GM12875 (cell line): ENCODE measurements at regions not wholly inside any gene's neighbourhood (a gene's known extent, or its start where the extent isn't known, plus 50 kb on each side); places are given as distances from the start of the nearest gene placed in this dataset.
"Not testable (repeated sequence)": the region's sequence is repeated elsewhere in the genome, so short reads cannot be mapped to it uniquely, and the experiment has no call there.

Source experiments
- H3K4me3 ChIP-seq: one replicate; pipeline ENCODE4 v1.5.1; 2011; ENCODE audit warnings: low read depth, low read length, control low read depth
- CTCF ChIP-seq: IDR thresholded peaks from 2 replicates; pipeline ENCODE4 v1.5.1; 2011; ENCODE audit warnings: low read depth, mild to moderate bottlenecking, control low read depth, inconsistent platforms, low read length, moderate library complexity, borderline replicate concordance; ENCODE audit not compliant: insufficient read depth

GRCh38 chr18:104264-104663 lies 54.1 kb upstream of the USP14 start:
- H3K4me3 ChIP-seq = not testable (repeated sequence)

- H3K4me3 ChIP-seq = not testable (repeated sequence)
Measured at GRCh38 chr18:105161-106053, 53.0 kb upstream of the USP14 start.

- not testable (repeated sequence) for H3K4me3 ChIP-seq
Measured at GRCh38 chr18:106054-106851, 52.1 kb upstream of the USP14 start.

GRCh38 chr18:106868-107384 lies 51.4 kb upstream of the USP14 start:
- not testable (repeated sequence) for H3K4me3 ChIP-seq

- not testable (repeated sequence) for H3K4me3 ChIP-seq
- TF ChIP-seq CTCF = peak; percentile 16; the same call in 1 of the 2 replicates
Measured at GRCh38 chr18:107464-107863, 50.9 kb upstream of the USP14 start.

GRCh38 chr18:107947-108664 lies 50.3 kb upstream of the USP14 start:
- H3K4me3 ChIP-seq = not testable (repeated sequence)
